K562 (cell line): ENCODE measurements at regions not wholly inside any gene's neighbourhood (a gene's known extent, or its start where the extent isn't known, plus 50 kb on each side); places are given as distances from the start of the nearest gene placed in this dataset.

Source experiments
- ATAC-seq: fragments of 200-7000 bp; cut with Tn5 transposase; 3 replicates; pipeline ENCODE4 v1.9.1; 2020; ENCODE audit warnings: moderate library complexity
- BruUV-seq: library from RNA; stranded (reverse); fragments of 400-500 nt; replicated peaks from 2 replicates; lab custom pipeline; 2021; lab: Mats Ljungman, UMichigan
- CTCF ChIA-PET: fragments of 300-600 bp; formaldehyde crosslinking; extraction: SDS; loops from one replicate; lab custom pipeline; 2021; ENCODE audit warnings: low intra/inter-chr PET ratio; lab: Yijun Ruan, JAX
- POLR2A ChIA-PET: fragments of 300-600, 350-650 bp; sonication (Branson Sonifier 250); formaldehyde crosslinking; extraction: SDS; loops from one replicate; lab custom pipeline; 2021; ENCODE audit warnings: antibody characterized with exemption, inconsistent platforms; lab: Yijun Ruan, JAX
- DNase-seq, 4 experiments: peaks; one replicate each; pipeline versions ENCODE4 v3.0.0 to v3.0.0-alpha.2; 2011 to 2018; ENCODE audit warnings: low spot score in 3 of 4, mixed read lengths in 3 of 4; ENCODE audit errors: extremely low read depth in 1 of 4
- FAIRE-seq: peaks from 2 replicates; lab custom pipeline; 2011; peaks lifted over from hg19 to GRCh38; lab: Jason Lieb, UNC
- H2AFZ ChIP-seq: 2 replicates; pipeline ENCODE4 v1.6.0; 2011; ENCODE audit warnings: low read depth, low read length, control low read depth, inconsistent platforms
- H3K27ac ChIP-seq: fragments of 200-600 bp; 3 replicates; pipeline ENCODE4 v1.8.0; 2011; ENCODE audit warnings: low read depth, mild to moderate bottlenecking, control low read depth, inconsistent platforms, low read length, moderate library complexity, mixed read lengths; ENCODE audit errors: extremely low read depth
- H3K27me3 ChIP-seq, 2 experiments: fragments of 300-600 bp in 1 of 2; 2 replicates in 1 of 2; 3 replicates in 1 of 2; pipeline versions ENCODE4 v1.6.0 to v1.8.0; 2011; ENCODE audit warnings: inconsistent platforms in 2 of 2, low read length in 2 of 2, mild to moderate bottlenecking in 1 of 2, mixed read lengths in 1 of 2, moderate library complexity in 1 of 2; ENCODE audit not compliant: control insufficient read depth in 2 of 2, insufficient read depth in 2 of 2
- H3K36me3 ChIP-seq: fragments of 300-600 bp; 3 replicates; pipeline ENCODE4 v1.8.0; 2011; ENCODE audit warnings: mild to moderate bottlenecking, low read length, inconsistent platforms; ENCODE audit not compliant: control insufficient read depth, insufficient read depth
- H3K4me1 ChIP-seq, 2 experiments: fragments of 200-600 bp in 1 of 2; replicated peaks in 1 of 2; 2 replicates in 1 of 2; 3 replicates in 1 of 2; pipeline versions ENCODE4 v1.5.1 to v1.8.0; 2011; ENCODE audit warnings: inconsistent platforms in 2 of 2, low read length in 2 of 2, mild to moderate bottlenecking in 1 of 2, mixed read lengths in 1 of 2, moderate library complexity in 1 of 2; ENCODE audit not compliant: control insufficient read depth in 2 of 2, insufficient read depth in 2 of 2
- H3K4me2 ChIP-seq: 2 replicates; pipeline ENCODE4 v1.6.1; 2011; ENCODE audit warnings: low read length, control low read depth, inconsistent platforms, mixed read lengths; ENCODE audit not compliant: insufficient read depth
- H3K4me3 ChIP-seq: fragments of 200-600 bp; sonication (generic), shearing (Covaris generic); 2 replicates; pipeline ENCODE4 v1.5.1; 2016; ENCODE audit warnings: control low read depth, inconsistent platforms
- H3K79me2 ChIP-seq: fragments of 200-600 bp; 3 replicates; pipeline ENCODE4 v1.8.0; 2011; ENCODE audit warnings: low read length, inconsistent platforms; ENCODE audit not compliant: control insufficient read depth, insufficient read depth
- H3K9ac ChIP-seq, 2 experiments: 2 replicates each; pipeline versions ENCODE4 v1.6.0 to v1.6.1; 2011; ENCODE audit warnings: low read depth in 2 of 2, low read length in 2 of 2, control low read depth in 1 of 2, inconsistent platforms in 1 of 2, mild to moderate bottlenecking in 1 of 2, mixed read lengths in 1 of 2; ENCODE audit not compliant: insufficient read depth in 1 of 2
- H3K9me1 ChIP-seq: one replicate; pipeline ENCODE4 v1.6.0; 2011; ENCODE audit warnings: inconsistent platforms, mild to moderate bottlenecking, low read length, moderate library complexity; ENCODE audit not compliant: control insufficient read depth, insufficient read depth
- H3K9me3 ChIP-seq: replicated peaks from 2 replicates; pipeline ENCODE4 v1.5.1; 2011; ENCODE audit warnings: low read depth, low read length, inconsistent platforms; ENCODE audit not compliant: control insufficient read depth, insufficient read depth
- H4K20me1 ChIP-seq: replicated peaks from 2 replicates; pipeline ENCODE4 v1.6.1; 2011; ENCODE audit warnings: low read length, inconsistent platforms, mixed read lengths; ENCODE audit not compliant: control insufficient read depth, insufficient read depth
- ADNP ChIP-seq: fragments of 200-800 bp; sonication (Bioruptor generic); IDR thresholded peaks from 2 replicates; pipeline ENCODE4 v1.6.1; 2016; ENCODE audit warnings: missing genetic modification characterization, missing compliant biosample characterization
- ESRRB ChIP-seq: fragments of 250-450 bp; sonication (Bioruptor Pico); IDR thresholded peaks from 2 replicates; pipeline ENCODE4 v1.5.0; 2020; ENCODE audit warnings: mild to moderate bottlenecking, moderate library complexity, borderline replicate concordance
- HCFC1 ChIP-seq: IDR thresholded peaks from 2 replicates; pipeline ENCODE4 v1.6.1; 2012; ENCODE audit warnings: low read depth, low read length, improper control_type of control experiment
- ILK ChIP-seq: fragments of 450-650 bp; IDR thresholded peaks from 2 replicates; pipeline ENCODE4 v1.6.1; 2016; ENCODE audit warnings: missing genetic modification characterization, low read depth, mild to moderate bottlenecking, missing compliant biosample characterization, moderate library complexity, borderline replicate concordance
- KAT7 ChIP-seq: sonication (generic); formaldehyde crosslinking; IDR thresholded peaks from 2 replicates; pipeline ENCODE4 v1.8.0; 2022; ENCODE audit warnings: missing genetic modification reagents, mild to moderate bottlenecking, borderline replicate concordance
- RBFOX2 ChIP-seq: fragments of 200-400 bp; formaldehyde crosslinking; IDR thresholded peaks from 2 replicates; pipeline ENCODE4 v1.6.1; 2017; ENCODE audit warnings: low read depth, mild to moderate bottlenecking, low read length, moderate library complexity
- SMARCA5 ChIP-seq: fragments of 450-650 bp; IDR thresholded peaks from 2 replicates; pipeline ENCODE4 v1.6.1; 2016
- ZNF24 ChIP-seq: fragments of 450-650 bp; IDR thresholded peaks from 2 replicates; pipeline ENCODE4 v1.6.1; 2016
- ZNF277 ChIP-seq: fragments of 250-450 bp; sonication (Bioruptor Pico); IDR thresholded peaks from 2 replicates; pipeline ENCODE4 v1.8.0; 2022; ENCODE audit warnings: inconsistent platforms, mild to moderate bottlenecking, moderate library complexity, borderline replicate concordance
- ZNF436 ChIP-seq: fragments of 250-450, 450-650 bp; sonication (Bioruptor Pico); formaldehyde crosslinking; IDR thresholded peaks from 2 replicates; pipeline ENCODE4 v1.7.0; 2020; ENCODE audit warnings: mild to moderate bottlenecking
- ZSCAN32 ChIP-seq: fragments of 450-650 bp; formaldehyde crosslinking; IDR thresholded peaks from 2 replicates; pipeline ENCODE4 v1.4.0; 2020; ENCODE audit warnings: mild to moderate bottlenecking, moderate library complexity
- WGBS: fragments of 100-300 bp; shearing (Covaris generic); methylation state at CpG from one replicate; pipeline ENCODE4 v1.1.6; 2016; ENCODE audit warnings: low coverage, mixed read lengths; ENCODE audit not compliant: insufficient coverage; ENCODE audit errors: missing lambda C conversion rate; 5-methylcytosine and 5-hydroxymethylcytosine counted together
- in situ Hi-C: fragments of 300-500 bp; cut with MboI; formaldehyde crosslinking; loops from 4 replicates; pipeline ENCODE4 v1.15.0; 2018; ENCODE audit warnings: inconsistent platforms, mixed read lengths
- intact Hi-C: fragments of 100-400 bp; cut with micrococcal nuclease; formaldehyde crosslinking; loops from 2 replicates; pipeline ENCODE4 v1.14.2; 2022

DNA sequence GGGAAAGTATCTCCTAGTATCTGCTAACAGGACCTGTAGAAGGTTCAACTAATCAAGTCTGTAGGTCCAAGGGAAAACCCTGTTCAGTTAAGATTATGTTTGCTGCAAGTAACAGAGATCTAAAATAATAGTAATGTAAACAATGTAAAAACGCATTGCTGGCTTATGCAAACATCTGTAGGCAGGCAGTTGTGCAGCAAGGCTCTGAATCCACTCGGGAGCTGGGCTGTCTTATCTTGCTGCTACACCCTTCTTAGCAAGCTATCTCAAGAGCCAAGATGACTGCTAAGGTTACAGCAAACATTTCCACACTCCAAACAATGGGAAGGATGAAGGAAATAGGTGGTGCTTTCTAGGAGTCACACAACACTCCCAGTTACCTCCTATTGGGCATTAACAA is 397.3 kb upstream of the NRSN1 start:
- ChIA-PET CTCF (no interaction called here), POLR2A (no interaction called here)
- H3K9me1 ChIP-seq = no peaks in the 10 kb centered on the region
- no peak for TF ChIP-seq ADNP (tag)
- no peak for TF ChIP-seq ZNF24
- TF ChIP-seq ILK (tag) = no peak
- TF ChIP-seq KAT7 = no peak
- no peak for TF ChIP-seq ZNF277 (CRISPR knock-in tag)
- no peak for TF ChIP-seq RBFOX2
- no peak for TF ChIP-seq ZNF436 (CRISPR knock-in tag)
- TF ChIP-seq ZSCAN32 (CRISPR knock-in tag) = no peak
- TF ChIP-seq SMARCA5 = no peak
- TF ChIP-seq ESRRB (CRISPR knock-in tag) = no peak
- TF ChIP-seq HCFC1 = no peak
- no peaks in the 10 kb centered on the region; the same call in 1 of the 2 replicates for H3K9me3 ChIP-seq
- in situ Hi-C loops (no loop called here), intact Hi-C loops (no loop called here)
- no peak overlapping the region for H3K27ac ChIP-seq
- H3K36me3 ChIP-seq = no peaks in the 10 kb centered on the region
- BruUV-seq = no TSS peak
- H3K27me3 ChIP-seq = no peaks in the 10 kb centered on the region
- H3K9ac ChIP-seq = no peak overlapping the region
- FAIRE-seq = no peak
- no peak overlapping the region for H3K4me3 ChIP-seq
- H3K4me2 ChIP-seq = no peak overlapping the region
- no peak for ATAC-seq
- no peaks in the 10 kb centered on the region for H3K4me1 ChIP-seq
- no peak overlapping the region for H2AFZ ChIP-seq
- no peaks in the 10 kb centered on the region for H4K20me1 ChIP-seq
- no peaks in the 10 kb centered on the region for H3K79me2 ChIP-seq
- 0% methylated on average over 2 of the region's 2 CpGs for WGBS
- no peak for DNase-seq
